ENCODE measurements at regions not wholly inside any gene's neighbourhood (a gene's known extent, or its start where the extent isn't known, plus 50 kb on each side); places are given as distances from the start of the nearest gene placed in this dataset.
"Not testable (repeated sequence)": the region's sequence is repeated elsewhere in the genome, so short reads cannot be mapped to it uniquely, and the experiment has no call there.

DNA sequence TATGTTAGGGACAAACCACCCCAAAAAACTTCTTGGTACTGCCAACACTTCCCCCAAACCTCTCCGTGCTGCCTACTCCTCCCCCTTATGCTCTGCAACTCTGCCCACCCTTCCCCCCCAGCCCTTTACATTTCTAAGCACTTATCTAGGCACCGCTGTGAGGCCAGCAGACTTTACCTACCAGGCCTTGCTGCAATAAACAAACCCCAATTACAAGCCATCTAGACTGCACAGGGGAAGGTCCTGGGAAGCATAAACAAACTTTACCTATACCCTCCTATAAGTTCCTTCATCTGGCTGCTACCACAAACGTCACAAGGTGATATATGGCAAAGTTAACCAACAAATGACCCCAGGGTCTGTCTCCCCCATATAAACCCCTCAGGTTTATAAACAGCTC, 259.4 kb upstream of the GULP1 start:
- H3K4me1 ChIP-seq (ENCODE audit: control extremely low read depth in 1 of 4, control insufficient read depth in 4 of 4, insufficient read depth in 4 of 4, low read length in 3 of 4) = no peaks in the 10 kb centered on the region
- no peaks in the 10 kb centered on the region for H3K36me3 ChIP-seq (ENCODE audit: control insufficient read depth in 4 of 4, insufficient read depth in 4 of 4, low read length in 3 of 4)
- H3K4me3 ChIP-seq (ENCODE audit: control insufficient read depth in 1 of 7, extremely low read depth in 1 of 7, insufficient read depth in 4 of 7, low read depth in 2 of 7, low read length in 6 of 7) = no peak overlapping the region
- ChIA-PET CTCF (no interaction called here), POLR2A (no interaction called here)
- H3K27ac ChIP-seq (ENCODE audit: insufficient read depth in 1 of 2, low read depth in 1 of 2, low read length in 2 of 2, poor library complexity in 1 of 2, severe bottlenecking in 2 of 2) = no peak overlapping the region
- H3K27me3 ChIP-seq (replicated peaks in 2 of 5; ENCODE audit: control insufficient read depth in 4 of 5, insufficient read depth in 5 of 5, low read length in 4 of 5) = no peaks in the 10 kb centered on the region
- H3K9me3 ChIP-seq (ENCODE audit: control extremely low read depth in 1 of 5, control insufficient read depth in 4 of 5, insufficient read depth in 2 of 5, low read depth in 1 of 5, low read length in 4 of 5) = no peaks in the 10 kb centered on the region
- 66% methylated on average over 3 of the region's 3 CpGs for WGBS (ENCODE audit: insufficient coverage)
- DNase-seq = no peak

DNA sequence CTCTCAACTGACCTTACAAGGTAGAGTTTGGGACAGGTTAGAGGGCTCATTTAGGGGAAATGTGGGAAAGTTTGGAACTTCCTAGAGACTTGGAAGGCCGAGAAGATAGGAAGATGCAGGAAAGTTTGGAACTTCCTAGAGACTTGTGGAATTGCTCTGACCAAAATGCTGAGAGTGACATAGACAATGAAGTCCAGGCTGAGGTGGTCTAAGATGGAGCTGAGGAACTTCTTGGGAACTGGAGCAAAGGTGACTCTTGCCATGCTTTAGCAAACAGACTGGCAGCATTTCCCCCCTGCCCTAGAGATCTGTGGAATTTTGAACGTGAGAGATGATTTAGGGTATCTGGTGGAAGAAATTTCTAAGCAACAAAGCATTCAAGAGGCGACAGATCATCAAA, 258.9 kb upstream of the GULP1 start:
- ChIA-PET CTCF (no interaction called here), POLR2A (no interaction called here)
- Histone ChIP-seq H3K9me3 (ENCODE audit: control extremely low read depth in 1 of 5, control insufficient read depth in 4 of 5, insufficient read depth in 2 of 5, low read depth in 1 of 5, low read length in 4 of 5) (no peaks in the 10 kb centered on the region), H3K27me3 (replicated peaks in 2 of 5; ENCODE audit: control insufficient read depth in 4 of 5, insufficient read depth in 5 of 5, low read length in 4 of 5) (no peaks in the 10 kb centered on the region), H3K4me3 (ENCODE audit: control insufficient read depth in 1 of 7, extremely low read depth in 1 of 7, insufficient read depth in 4 of 7, low read depth in 2 of 7, low read length in 6 of 7) (no peak overlapping the region), H3K4me1 (ENCODE audit: control extremely low read depth in 1 of 4, control insufficient read depth in 4 of 4, insufficient read depth in 4 of 4, low read length in 3 of 4) (no peaks in the 10 kb centered on the region), H3K36me3 (ENCODE audit: control insufficient read depth in 4 of 4, insufficient read depth in 4 of 4, low read length in 3 of 4) (no peaks in the 10 kb centered on the region), H3K27ac (ENCODE audit: insufficient read depth in 1 of 2, low read depth in 1 of 2, low read length in 2 of 2, poor library complexity in 1 of 2, severe bottlenecking in 2 of 2) (no peak overlapping the region)
- DNase-seq = no peak
- 66% methylated on average over 2 of the region's 3 CpGs for WGBS (ENCODE audit: insufficient coverage)

DNA sequence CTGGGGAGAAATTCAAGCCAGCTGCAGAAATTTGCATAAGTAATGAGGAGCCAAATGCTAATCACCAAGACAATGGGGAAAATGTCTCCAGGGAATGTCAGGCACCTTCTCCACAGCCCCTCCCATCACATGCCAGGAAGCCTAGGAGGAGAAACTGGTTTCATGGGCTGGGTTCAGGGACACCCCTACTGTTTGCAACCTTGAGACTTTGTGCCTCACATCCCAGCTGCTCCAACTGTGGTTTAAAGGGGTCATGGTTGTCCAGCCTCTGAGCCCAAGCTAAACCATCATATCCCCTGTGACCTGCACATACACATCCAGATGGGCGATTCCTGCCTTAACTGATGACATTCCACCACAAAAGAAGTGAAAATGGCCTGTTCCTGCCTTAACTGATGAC, 258.4 kb upstream of the GULP1 start:
- 80% methylated on average over 1 of the region's 1 CpG for WGBS (ENCODE audit: insufficient coverage)
- H3K36me3 ChIP-seq (ENCODE audit: control insufficient read depth in 4 of 4, insufficient read depth in 4 of 4, low read length in 3 of 4); H3K27me3 ChIP-seq (replicated peaks in 2 of 5; ENCODE audit: control insufficient read depth in 4 of 5, insufficient read depth in 5 of 5, low read length in 4 of 5); H3K9me3 ChIP-seq (ENCODE audit: control extremely low read depth in 1 of 5, control insufficient read depth in 4 of 5, insufficient read depth in 2 of 5, low read depth in 1 of 5, low read length in 4 of 5); CTCF ChIA-PET; POLR2A ChIA-PET; DNase-seq; H3K27ac ChIP-seq (ENCODE audit: insufficient read depth in 1 of 2, low read depth in 1 of 2, low read length in 2 of 2, poor library complexity in 1 of 2, severe bottlenecking in 2 of 2); H3K4me1 ChIP-seq (ENCODE audit: control extremely low read depth in 1 of 4, control insufficient read depth in 4 of 4, insufficient read depth in 4 of 4, low read length in 3 of 4); H3K4me3 ChIP-seq (ENCODE audit: control insufficient read depth in 1 of 7, extremely low read depth in 1 of 7, insufficient read depth in 4 of 7, low read depth in 2 of 7, low read length in 6 of 7): not testable (repeated sequence)

DNA sequence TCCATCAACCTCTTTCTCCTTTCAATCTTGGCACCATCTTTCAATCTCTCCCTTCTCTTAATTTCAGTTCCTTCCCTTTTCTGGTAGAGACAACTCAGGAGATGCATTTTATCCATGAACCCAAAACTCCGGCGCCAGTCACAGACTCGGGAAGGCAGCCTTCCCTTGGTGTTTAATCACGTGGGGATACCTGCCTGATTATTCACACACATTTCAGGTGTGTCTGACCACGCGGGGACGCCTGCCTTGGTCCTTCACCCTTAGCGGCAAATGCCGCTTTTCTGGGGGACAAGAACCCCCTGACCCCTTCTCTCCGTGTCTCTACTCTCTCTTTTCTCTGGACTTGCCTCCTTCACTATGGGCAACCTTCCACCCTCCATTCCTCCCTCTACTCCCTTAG, 257.6 kb upstream of the GULP1 start:
- WGBS (ENCODE audit: insufficient coverage) = 90% methylated on average over 8 of the region's 10 CpGs

GRCh38 chr2:188035377-188035776, 256.3 kb upstream of the GULP1 start:
- H3K4me1 ChIP-seq (ENCODE audit: control extremely low read depth in 1 of 4, control insufficient read depth in 4 of 4, insufficient read depth in 4 of 4, low read length in 3 of 4); H3K4me3 ChIP-seq (ENCODE audit: control insufficient read depth in 1 of 7, extremely low read depth in 1 of 7, insufficient read depth in 4 of 7, low read depth in 2 of 7, low read length in 6 of 7); POLR2A ChIA-PET; H3K27me3 ChIP-seq (replicated peaks in 2 of 5; ENCODE audit: control insufficient read depth in 4 of 5, insufficient read depth in 5 of 5, low read length in 4 of 5); DNase-seq; H3K9me3 ChIP-seq (ENCODE audit: control extremely low read depth in 1 of 5, control insufficient read depth in 4 of 5, insufficient read depth in 2 of 5, low read depth in 1 of 5, low read length in 4 of 5); H3K27ac ChIP-seq (ENCODE audit: insufficient read depth in 1 of 2, low read depth in 1 of 2, low read length in 2 of 2, poor library complexity in 1 of 2, severe bottlenecking in 2 of 2); CTCF ChIA-PET; H3K36me3 ChIP-seq (ENCODE audit: control insufficient read depth in 4 of 4, insufficient read depth in 4 of 4, low read length in 3 of 4): not testable (repeated sequence)
- WGBS (ENCODE audit: insufficient coverage) = 93% methylated on average over 6 of the region's 9 CpGs

More for the DNA sequence above, 257.6 kb upstream of the GULP1 start:
- DNase-seq; H3K4me3 ChIP-seq (ENCODE audit: control insufficient read depth in 1 of 7, extremely low read depth in 1 of 7, insufficient read depth in 4 of 7, low read depth in 2 of 7, low read length in 6 of 7); H3K27me3 ChIP-seq (replicated peaks in 2 of 5; ENCODE audit: control insufficient read depth in 4 of 5, insufficient read depth in 5 of 5, low read length in 4 of 5); H3K27ac ChIP-seq (ENCODE audit: insufficient read depth in 1 of 2, low read depth in 1 of 2, low read length in 2 of 2, poor library complexity in 1 of 2, severe bottlenecking in 2 of 2); CTCF ChIA-PET; H3K4me1 ChIP-seq (ENCODE audit: control extremely low read depth in 1 of 4, control insufficient read depth in 4 of 4, insufficient read depth in 4 of 4, low read length in 3 of 4); POLR2A ChIA-PET; H3K36me3 ChIP-seq (ENCODE audit: control insufficient read depth in 4 of 4, insufficient read depth in 4 of 4, low read length in 3 of 4); H3K9me3 ChIP-seq (ENCODE audit: control extremely low read depth in 1 of 5, control insufficient read depth in 4 of 5, insufficient read depth in 2 of 5, low read depth in 1 of 5, low read length in 4 of 5): not testable (repeated sequence)

DNA sequence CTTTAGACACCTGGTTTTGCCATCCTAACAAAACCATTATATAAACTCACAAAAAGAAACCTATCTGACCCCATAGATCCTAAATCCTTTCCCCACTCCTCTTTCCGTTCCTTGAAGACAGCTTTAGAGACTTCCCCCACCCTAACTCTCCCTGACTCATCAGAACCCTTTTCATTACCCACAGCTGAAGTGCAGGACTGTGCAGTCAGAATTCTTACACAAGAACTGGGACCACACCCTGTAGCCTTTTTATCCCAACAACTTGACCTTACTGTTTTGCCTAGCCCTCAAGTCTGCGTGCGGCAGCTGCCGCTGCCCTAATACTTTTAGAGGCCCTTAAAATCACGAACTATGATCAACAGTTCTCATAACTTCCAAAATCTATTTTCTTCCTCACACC, 254.9 kb upstream of the GULP1 start:
- CTCF ChIA-PET; DNase-seq; H3K9me3 ChIP-seq (ENCODE audit: control extremely low read depth in 1 of 5, control insufficient read depth in 4 of 5, insufficient read depth in 2 of 5, low read depth in 1 of 5, low read length in 4 of 5); POLR2A ChIA-PET; H3K27me3 ChIP-seq (replicated peaks in 2 of 5; ENCODE audit: control insufficient read depth in 4 of 5, insufficient read depth in 5 of 5, low read length in 4 of 5); H3K36me3 ChIP-seq (ENCODE audit: control insufficient read depth in 4 of 4, insufficient read depth in 4 of 4, low read length in 3 of 4); H3K4me3 ChIP-seq (ENCODE audit: control insufficient read depth in 1 of 7, extremely low read depth in 1 of 7, insufficient read depth in 4 of 7, low read depth in 2 of 7, low read length in 6 of 7); H3K4me1 ChIP-seq (ENCODE audit: control extremely low read depth in 1 of 4, control insufficient read depth in 4 of 4, insufficient read depth in 4 of 4, low read length in 3 of 4); H3K27ac ChIP-seq (ENCODE audit: insufficient read depth in 1 of 2, low read depth in 1 of 2, low read length in 2 of 2, poor library complexity in 1 of 2, severe bottlenecking in 2 of 2): not testable (repeated sequence)
- 99% methylated on average over 5 of the region's 5 CpGs for WGBS (ENCODE audit: insufficient coverage)

DNA sequence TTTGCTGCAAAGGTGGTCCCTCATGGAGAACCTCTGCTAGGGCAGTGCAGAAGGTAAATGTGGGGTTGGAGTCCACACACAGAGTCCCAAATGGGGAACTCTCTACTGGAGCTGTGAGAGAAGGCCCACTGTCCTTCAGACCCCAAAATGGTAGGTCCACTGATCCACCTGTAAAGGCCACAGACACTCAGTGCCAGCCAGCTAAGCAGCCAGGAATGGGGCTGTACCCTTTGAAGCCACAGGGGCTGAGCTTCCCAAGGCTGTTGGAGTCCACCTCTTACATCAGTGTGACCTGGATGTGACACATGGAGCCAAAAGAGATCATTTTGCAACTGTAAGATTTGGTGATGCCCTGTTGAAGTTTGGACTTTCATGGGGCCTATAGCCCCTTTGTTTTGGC, 252.4 kb upstream of the GULP1 start:
- Histone ChIP-seq H3K4me1 (ENCODE audit: control extremely low read depth in 1 of 4, control insufficient read depth in 4 of 4, insufficient read depth in 4 of 4, low read length in 3 of 4) (no peaks in the 10 kb centered on the region), H3K27ac (ENCODE audit: insufficient read depth in 1 of 2, low read depth in 1 of 2, low read length in 2 of 2, poor library complexity in 1 of 2, severe bottlenecking in 2 of 2) (no peak overlapping the region), H3K4me3 (ENCODE audit: control insufficient read depth in 1 of 7, extremely low read depth in 1 of 7, insufficient read depth in 4 of 7, low read depth in 2 of 7, low read length in 6 of 7) (no peak overlapping the region), H3K27me3 (replicated peaks in 2 of 5; ENCODE audit: control insufficient read depth in 4 of 5, insufficient read depth in 5 of 5, low read length in 4 of 5) (no peaks in the 10 kb centered on the region), H3K36me3 (ENCODE audit: control insufficient read depth in 4 of 4, insufficient read depth in 4 of 4, low read length in 3 of 4) (no peaks in the 10 kb centered on the region), H3K9me3 (ENCODE audit: control extremely low read depth in 1 of 5, control insufficient read depth in 4 of 5, insufficient read depth in 2 of 5, low read depth in 1 of 5, low read length in 4 of 5) (no peaks in the 10 kb centered on the region)
- DNase-seq = no peak
- ChIA-PET POLR2A (no interaction called here), CTCF (no interaction called here)

- Histone ChIP-seq H3K27ac (ENCODE audit: insufficient read depth in 1 of 2, low read depth in 1 of 2, low read length in 2 of 2, poor library complexity in 1 of 2, severe bottlenecking in 2 of 2) (no peak overlapping the region), H3K4me3 (ENCODE audit: control insufficient read depth in 1 of 7, extremely low read depth in 1 of 7, insufficient read depth in 4 of 7, low read depth in 2 of 7, low read length in 6 of 7) (no peak overlapping the region), H3K9me3 (ENCODE audit: control extremely low read depth in 1 of 5, control insufficient read depth in 4 of 5, insufficient read depth in 2 of 5, low read depth in 1 of 5, low read length in 4 of 5) (no peaks in the 10 kb centered on the region), H3K27me3 (replicated peaks in 2 of 5; ENCODE audit: control insufficient read depth in 4 of 5, insufficient read depth in 5 of 5, low read length in 4 of 5) (no peaks in the 10 kb centered on the region), H3K36me3 (ENCODE audit: control insufficient read depth in 4 of 4, insufficient read depth in 4 of 4, low read length in 3 of 4) (no peaks in the 10 kb centered on the region), H3K4me1 (ENCODE audit: control extremely low read depth in 1 of 4, control insufficient read depth in 4 of 4, insufficient read depth in 4 of 4, low read length in 3 of 4) (no peaks in the 10 kb centered on the region)
- ChIA-PET POLR2A (no interaction called here), CTCF (no interaction called here)
- no peak for DNase-seq
Observed at GRCh38 chr2:188042412-188042811, 249.3 kb upstream of the GULP1 start.
